Body of pancreas (tissue), 4 donors: ENCODE measurements at regions not wholly inside any gene's neighbourhood (a gene's known extent, or its start where the extent isn't known, plus 50 kb on each side); places are given as distances from the start of the nearest gene placed in this dataset.

ENCODE experiments used
- POLR2A ChIP-seq, 3 donors: fragments of 450-650 bp; IDR thresholded peaks; one replicate each; pipeline ENCODE4 v1.6.1; 2016; ENCODE audit warnings: antibody characterized with exemption in 3 of 3, mild to moderate bottlenecking in 2 of 3
- TF ChIP-seq, protein P1 (sequence below), 7 experiments: fragments of 450-650 bp in 4 of 7; fragments of 200-600 bp in 3 of 7; sonication (generic) in 3 of 7; IDR thresholded peaks; one replicate each; pipeline ENCODE4 v1.5.1; 2016 to 2019; ENCODE audit warnings: antibody characterized with exemption in 7 of 7

DNA sequence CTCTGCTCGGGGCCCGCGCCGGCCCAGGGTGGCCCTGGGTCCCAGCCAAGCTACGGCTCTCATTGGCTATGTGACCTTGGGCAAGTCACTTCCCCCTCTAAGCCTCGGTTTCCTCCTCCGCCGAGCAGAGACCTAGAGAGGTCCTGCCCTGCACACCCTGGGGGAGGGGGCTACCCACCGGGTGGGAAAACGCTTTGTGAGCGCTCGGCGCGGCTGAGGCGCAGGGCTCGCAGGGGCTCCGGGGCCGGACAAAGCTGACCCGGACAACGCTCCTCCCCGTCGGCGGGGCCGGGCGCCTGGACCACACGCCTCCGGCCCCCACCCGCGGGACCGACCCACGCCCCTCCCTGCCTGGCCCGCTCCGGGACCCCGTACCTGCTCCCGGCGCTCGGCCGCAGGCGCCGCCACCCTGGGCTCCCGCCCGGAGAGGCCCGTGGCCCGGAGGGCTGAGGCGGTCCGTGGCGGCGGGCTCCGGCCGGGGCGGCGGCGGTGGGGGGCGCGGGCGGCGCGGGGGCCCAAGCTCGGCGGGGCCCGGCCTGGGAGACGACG lies 85.7 kb upstream of the MELK start:
- TF ChIP-seq, protein P1, sequence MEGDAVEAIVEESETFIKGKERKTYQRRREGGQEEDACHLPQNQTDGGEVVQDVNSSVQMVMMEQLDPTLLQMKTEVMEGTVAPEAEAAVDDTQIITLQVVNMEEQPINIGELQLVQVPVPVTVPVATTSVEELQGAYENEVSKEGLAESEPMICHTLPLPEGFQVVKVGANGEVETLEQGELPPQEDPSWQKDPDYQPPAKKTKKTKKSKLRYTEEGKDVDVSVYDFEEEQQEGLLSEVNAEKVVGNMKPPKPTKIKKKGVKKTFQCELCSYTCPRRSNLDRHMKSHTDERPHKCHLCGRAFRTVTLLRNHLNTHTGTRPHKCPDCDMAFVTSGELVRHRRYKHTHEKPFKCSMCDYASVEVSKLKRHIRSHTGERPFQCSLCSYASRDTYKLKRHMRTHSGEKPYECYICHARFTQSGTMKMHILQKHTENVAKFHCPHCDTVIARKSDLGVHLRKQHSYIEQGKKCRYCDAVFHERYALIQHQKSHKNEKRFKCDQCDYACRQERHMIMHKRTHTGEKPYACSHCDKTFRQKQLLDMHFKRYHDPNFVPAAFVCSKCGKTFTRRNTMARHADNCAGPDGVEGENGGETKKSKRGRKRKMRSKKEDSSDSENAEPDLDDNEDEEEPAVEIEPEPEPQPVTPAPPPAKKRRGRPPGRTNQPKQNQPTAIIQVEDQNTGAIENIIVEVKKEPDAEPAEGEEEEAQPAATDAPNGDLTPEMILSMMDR (IDR thresholded peaks at IDR 0.05), result no peak
- TF ChIP-seq POLR2A (IDR thresholded peaks at IDR 0.05), result peak in 2 of 3 donors; percentile 37 to 39
